ENCODE measurements at regions not wholly inside any gene's neighbourhood (a gene's known extent, or its start where the extent isn't known, plus 50 kb on each side); places are given as distances from the start of the nearest gene placed in this dataset.

DNA sequence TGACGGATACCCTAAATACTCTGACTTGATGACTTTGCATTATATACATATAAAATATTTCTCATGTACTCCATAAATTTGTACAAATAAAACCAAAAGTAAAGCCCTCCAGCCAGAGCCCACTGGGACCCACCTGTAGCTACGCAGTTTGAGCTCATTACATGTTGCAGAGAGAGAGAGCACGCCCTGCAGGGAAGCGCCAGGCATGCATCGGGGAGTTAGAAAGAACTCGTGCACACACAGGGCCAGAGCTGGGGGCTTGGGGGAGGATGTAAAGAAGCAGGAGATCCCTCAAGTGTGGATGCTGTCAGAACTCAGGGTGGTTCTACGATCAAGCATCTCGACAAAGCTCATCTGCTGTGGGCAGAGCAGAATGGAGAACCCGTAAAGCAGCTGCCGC is 178.5 kb upstream of the RTL1 start:
- Histone ChIP-seq H3K4me1 (ENCODE audit: insufficient read depth) (peaks cover 10% of the 10 kb centered on the region), H2AFZ (no peak overlapping the region), H3F3A (replicated peaks; ENCODE audit: low read depth) (no peaks in the 10 kb centered on the region), H3K79me2 (replicated peaks; ENCODE audit: insufficient read depth) (no peaks in the 10 kb centered on the region), H3K9me2 (ENCODE audit: insufficient read depth) (no peaks in the 10 kb centered on the region), H3K27me3 (ENCODE audit: insufficient read depth) (0 out of 2 replicates have a peak, but pooled peaks cover under 1% of the 10 kb centered on the region), H3K4me2 (no peak overlapping the region), H3K36me3 (ENCODE audit: insufficient read depth) (no peaks in the 10 kb centered on the region), H3K27ac (ENCODE audit: low read depth) (no peak overlapping the region), H3K4me3 (no peak overlapping the region), H4K20me1 (replicated peaks; ENCODE audit: insufficient read depth) (no peaks in the 10 kb centered on the region)
- H3K27me3 Mint-ChIP-seq (ENCODE audit: insufficient read depth, low read depth, poor library complexity), result peaks cover 12% of the 10 kb centered on the region
- TF ChIP-seq, protein P1, sequence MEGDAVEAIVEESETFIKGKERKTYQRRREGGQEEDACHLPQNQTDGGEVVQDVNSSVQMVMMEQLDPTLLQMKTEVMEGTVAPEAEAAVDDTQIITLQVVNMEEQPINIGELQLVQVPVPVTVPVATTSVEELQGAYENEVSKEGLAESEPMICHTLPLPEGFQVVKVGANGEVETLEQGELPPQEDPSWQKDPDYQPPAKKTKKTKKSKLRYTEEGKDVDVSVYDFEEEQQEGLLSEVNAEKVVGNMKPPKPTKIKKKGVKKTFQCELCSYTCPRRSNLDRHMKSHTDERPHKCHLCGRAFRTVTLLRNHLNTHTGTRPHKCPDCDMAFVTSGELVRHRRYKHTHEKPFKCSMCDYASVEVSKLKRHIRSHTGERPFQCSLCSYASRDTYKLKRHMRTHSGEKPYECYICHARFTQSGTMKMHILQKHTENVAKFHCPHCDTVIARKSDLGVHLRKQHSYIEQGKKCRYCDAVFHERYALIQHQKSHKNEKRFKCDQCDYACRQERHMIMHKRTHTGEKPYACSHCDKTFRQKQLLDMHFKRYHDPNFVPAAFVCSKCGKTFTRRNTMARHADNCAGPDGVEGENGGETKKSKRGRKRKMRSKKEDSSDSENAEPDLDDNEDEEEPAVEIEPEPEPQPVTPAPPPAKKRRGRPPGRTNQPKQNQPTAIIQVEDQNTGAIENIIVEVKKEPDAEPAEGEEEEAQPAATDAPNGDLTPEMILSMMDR (conservative IDR thresholded peaks at IDR 0.05; ENCODE audit: low read depth in 2 of 2), result 0 out of 4 replicates have a peak, but pooled peaks of 1 of the 2 experiments have one; percentile 0
- TF ChIP-seq EZH2phosphoT487 (IDR thresholded peaks at IDR 0.05; ENCODE audit: unreplicated experiment), result no peak
- TF ChIP-seq, protein P2, sequence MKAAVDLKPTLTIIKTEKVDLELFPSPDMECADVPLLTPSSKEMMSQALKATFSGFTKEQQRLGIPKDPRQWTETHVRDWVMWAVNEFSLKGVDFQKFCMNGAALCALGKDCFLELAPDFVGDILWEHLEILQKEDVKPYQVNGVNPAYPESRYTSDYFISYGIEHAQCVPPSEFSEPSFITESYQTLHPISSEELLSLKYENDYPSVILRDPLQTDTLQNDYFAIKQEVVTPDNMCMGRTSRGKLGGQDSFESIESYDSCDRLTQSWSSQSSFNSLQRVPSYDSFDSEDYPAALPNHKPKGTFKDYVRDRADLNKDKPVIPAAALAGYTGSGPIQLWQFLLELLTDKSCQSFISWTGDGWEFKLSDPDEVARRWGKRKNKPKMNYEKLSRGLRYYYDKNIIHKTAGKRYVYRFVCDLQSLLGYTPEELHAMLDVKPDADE (IDR thresholded peaks at IDR 0.05), result no peak
- no peak for TF ChIP-seq NANOG (IDR thresholded peaks at IDR 0.05; ENCODE audit: borderline replicate concordance)
- no peak for TF ChIP-seq CREB1 (CRISPR knock-in tag; IDR thresholded peaks at IDR 0.05; ENCODE audit: low read depth)
- H3K36me3 Mint-ChIP-seq (ENCODE audit: low read depth), result no peaks in the 10 kb centered on the region
- H3K4me3 Mint-ChIP-seq, result no peak overlapping the region
- no peak for DNase-seq (ENCODE audit: low spot score)
- H3K27ac Mint-ChIP-seq, result no peak overlapping the region
- no peak for ATAC-seq
- peaks cover 16% of the 10 kb centered on the region for H3K4me1 Mint-ChIP-seq
- H3K9me3 Mint-ChIP-seq, result no peaks in the 10 kb centered on the region

DNA sequence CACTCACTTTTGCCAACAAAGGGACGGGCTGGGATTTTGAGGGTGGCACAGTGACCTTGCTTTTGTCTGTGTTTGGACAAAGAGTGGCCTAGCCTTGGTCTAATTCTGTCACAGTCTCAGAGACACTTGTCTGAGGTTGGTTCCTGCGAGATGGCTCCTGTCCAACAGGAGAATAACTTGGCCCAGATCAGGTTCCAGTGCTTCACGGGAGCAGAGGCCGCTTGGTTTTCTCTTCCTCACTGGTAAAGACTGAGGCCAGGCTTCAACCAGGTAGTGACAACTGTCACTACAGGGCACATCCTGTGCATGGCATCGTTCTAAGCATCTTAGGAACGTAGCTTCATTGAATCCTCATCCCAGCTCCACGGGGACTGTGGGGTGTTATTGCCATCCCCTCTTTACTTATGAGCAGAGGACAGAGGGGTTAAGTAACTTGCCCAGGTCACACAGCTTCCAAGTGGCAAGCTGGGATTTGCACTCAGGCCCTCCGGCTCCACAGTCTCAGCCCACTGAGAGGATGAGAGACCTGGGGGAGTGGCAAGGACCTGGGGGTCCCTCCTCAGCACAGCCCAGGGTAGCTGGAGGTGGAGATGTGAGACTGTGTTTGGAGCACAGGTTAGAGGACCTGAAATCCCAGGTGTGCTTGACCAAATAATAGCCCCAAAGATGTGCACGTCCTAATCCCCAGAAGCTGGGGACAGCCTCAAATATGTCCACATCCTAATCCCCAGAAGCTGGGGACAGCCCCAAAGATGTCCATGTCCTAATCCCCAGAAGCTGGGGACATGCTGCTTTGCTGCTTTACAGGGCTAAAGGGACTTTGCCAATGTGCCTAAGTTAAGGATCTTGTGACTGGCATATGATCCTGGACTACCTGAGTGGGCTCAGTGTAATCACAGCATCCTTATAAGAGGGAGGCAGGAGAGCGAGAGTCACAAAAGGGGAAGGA is 179.2 kb upstream of the RTL1 start:
- no peak overlapping the region for H3K4me2 ChIP-seq
- no peak overlapping the region for H2AFZ ChIP-seq

More for the DNA sequence above, 179.2 kb upstream of the RTL1 start:
- Histone ChIP-seq H3F3A (replicated peaks; ENCODE audit: low read depth) (no peaks in the 10 kb centered on the region), H4K20me1 (replicated peaks; ENCODE audit: insufficient read depth) (no peaks in the 10 kb centered on the region), H3K27ac (ENCODE audit: low read depth) (no peak overlapping the region), H3K9me2 (ENCODE audit: insufficient read depth) (no peaks in the 10 kb centered on the region), H3K79me2 (replicated peaks; ENCODE audit: insufficient read depth) (no peaks in the 10 kb centered on the region), H3K36me3 (ENCODE audit: insufficient read depth) (no peaks in the 10 kb centered on the region), H3K27me3 (ENCODE audit: insufficient read depth) (no peaks in the 10 kb centered on the region), H3K4me3 (no peak overlapping the region), H3K4me1 (ENCODE audit: insufficient read depth) (peaks cover 8% of the 10 kb centered on the region)
- Mint-ChIP-seq H3K27me3 (ENCODE audit: insufficient read depth, low read depth, poor library complexity) (peaks cover 11% of the 10 kb centered on the region), H3K9me3 (no peaks in the 10 kb centered on the region), H3K4me1 (peaks cover 15% of the 10 kb centered on the region), H3K27ac (no peak overlapping the region), H3K36me3 (ENCODE audit: low read depth) (no peaks in the 10 kb centered on the region), H3K4me3 (no peak overlapping the region)
- no peak for DNase-seq (ENCODE audit: low spot score)
- ATAC-seq, result no peak
- TF ChIP-seq CREB1 (CRISPR knock-in tag; IDR thresholded peaks at IDR 0.05; ENCODE audit: low read depth), result no peak
- TF ChIP-seq, protein P2 (IDR thresholded peaks at IDR 0.05), result no peak
- TF ChIP-seq JUNB (IDR thresholded peaks at IDR 0.05; ENCODE audit: unreplicated experiment), result no peak
